Cerebellar nuclear complex (tissue), 1 donor: ENCODE measurements at regions not wholly inside any gene's neighbourhood (a gene's known extent, or its start where the extent isn't known, plus 50 kb on each side); places are given as distances from the start of the nearest gene placed in this dataset.
"Not testable (repeated sequence)": the region's sequence is repeated elsewhere in the genome, so short reads cannot be mapped to it uniquely, and the experiment has no call there.

Experiments used
- DNase-seq, 2 experiments: peaks; one replicate each; lab custom pipeline; 2025; lab: John Stamatoyannopoulos, UW

DNA sequence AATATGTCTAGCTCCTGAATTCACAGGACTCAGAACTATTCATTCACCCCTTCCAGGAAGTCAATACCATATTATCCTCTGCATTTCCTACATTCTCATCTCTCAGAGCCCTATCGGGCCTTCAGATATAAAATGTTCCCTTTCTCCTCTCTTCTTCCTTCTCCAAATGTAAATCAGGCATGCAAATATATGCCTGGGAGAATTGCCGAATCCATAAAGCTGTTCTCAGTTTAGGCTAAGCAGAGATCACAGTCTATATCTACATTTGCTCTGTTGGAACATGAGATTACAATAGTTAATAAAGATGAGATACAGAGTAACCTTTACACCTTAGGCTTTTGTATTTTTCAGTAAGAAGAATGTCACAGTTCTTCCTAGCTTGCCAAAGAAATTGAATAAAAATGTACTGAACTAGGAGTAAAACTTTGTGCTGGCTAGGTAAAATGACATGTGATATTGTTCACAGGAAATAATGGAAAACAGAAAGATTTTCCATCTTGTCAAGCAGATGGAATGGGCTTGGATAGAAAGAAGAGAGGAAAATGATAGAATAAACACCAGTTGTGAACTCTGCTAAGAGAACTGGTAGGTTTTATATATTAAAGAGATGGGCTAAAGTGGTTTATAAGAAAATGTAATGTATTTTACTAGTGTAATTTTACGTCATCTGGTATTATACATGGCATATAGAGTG, 161.5 kb downstream of the NRIP1 start:
- DNase-seq, result no peak

GRCh38 chr21:14901482-14901958, 163.3 kb downstream of the NRIP1 start:
- no peak for DNase-seq

- no peak for DNase-seq
Measured at GRCh38 chr21:14900611-14901010, 164.2 kb downstream of the NRIP1 start.

DNA sequence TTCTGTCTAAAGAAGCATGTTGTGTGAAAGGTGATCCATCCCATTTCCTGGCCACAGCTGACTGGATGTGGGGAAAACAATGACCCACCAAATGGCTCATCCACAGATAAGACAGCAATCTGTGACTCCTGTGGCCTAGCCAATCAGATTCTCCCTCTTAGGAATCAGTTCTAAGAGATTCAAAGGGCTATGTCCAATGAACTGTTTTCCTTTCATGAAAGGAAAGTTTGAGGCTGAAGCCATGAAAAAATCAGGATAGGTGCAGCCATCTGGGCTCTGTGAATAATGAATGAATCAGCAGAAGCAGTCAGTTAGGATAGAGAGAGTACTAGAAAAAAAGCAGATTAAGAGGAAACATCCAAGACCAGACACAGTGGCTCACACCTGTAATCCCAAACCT, 164.7 kb downstream of the NRIP1 start:
- no peak for DNase-seq

DNA sequence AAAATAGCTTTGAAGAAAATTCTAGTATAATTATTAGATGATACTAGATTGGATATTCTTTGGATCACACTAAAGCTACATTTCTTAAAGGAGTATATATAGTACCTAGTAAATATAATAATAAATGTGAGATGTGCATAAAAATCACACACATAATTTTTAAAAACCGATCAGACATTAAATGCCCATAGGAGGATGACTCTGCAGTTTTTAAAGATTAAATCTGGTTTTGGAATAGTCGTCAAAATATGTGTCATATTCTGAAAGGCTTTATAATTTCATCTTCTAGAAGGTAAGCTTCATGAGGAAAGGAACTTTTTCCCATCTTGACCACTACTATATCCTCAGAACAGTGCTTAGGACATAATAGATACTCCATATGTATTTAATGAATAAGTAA, 169.0 kb downstream of the NRIP1 start:
- no peak for DNase-seq

DNA sequence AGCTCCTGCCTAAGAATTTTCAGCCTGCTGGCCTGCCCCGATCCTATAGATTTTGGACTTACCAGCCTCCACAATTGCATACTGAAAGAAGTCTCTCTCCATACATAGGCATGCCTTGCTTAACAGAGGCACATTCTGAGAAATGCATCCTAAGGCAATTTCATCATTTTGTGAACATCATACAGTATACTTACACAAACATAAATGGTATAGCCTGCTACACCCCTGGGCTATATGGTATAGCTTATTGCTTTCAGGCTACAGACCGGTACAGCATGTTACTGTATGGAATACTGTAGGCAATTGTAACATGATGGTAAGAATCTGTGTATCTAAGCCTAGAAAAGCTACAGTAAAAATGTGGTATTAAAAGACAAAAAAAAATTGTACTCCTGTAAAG, 174.7 kb downstream of the NRIP1 start:
- no peak for DNase-seq

DNA sequence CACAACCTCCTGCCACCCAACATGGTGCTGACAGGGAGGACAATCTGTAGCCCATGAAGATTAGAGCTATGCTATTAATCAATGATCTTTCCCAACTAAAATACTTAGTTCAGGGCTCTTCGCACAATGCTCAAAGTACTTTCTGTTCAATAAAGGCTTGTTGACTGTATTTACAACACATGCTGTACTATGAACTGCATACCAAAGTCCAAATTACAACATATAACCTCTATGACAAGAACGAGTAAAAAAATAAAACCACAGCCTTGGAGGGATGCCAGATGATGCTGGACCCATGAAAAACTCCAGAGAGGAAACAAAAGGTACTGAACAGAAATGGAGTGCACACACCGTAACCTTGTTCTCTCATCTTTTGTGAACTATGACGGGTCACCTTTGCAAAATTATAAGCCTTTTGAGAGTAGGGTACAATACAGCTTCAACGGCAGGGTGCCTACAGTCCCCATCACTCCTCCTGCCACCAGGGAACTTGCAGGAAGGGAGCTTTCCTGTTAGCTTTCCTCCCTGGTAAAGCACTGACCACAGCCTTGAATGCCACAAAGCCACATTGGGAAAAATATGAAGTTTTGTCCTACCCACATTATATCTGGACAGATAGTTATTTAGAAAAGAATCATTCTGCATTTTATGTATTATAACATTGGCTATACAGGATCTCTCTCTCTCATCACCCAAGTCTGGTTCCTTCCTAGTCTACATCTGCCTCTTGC, 175.6 kb downstream of the NRIP1 start:
- DNase-seq, result no peak

GRCh38 chr21:14888202-14888601, 176.6 kb downstream of the NRIP1 start:
- no peak for DNase-seq

GRCh38 chr21:14886001-14886400, 178.8 kb downstream of the NRIP1 start:
- peak in 1 of 2 experiments; percentile 27 for DNase-seq

DNA sequence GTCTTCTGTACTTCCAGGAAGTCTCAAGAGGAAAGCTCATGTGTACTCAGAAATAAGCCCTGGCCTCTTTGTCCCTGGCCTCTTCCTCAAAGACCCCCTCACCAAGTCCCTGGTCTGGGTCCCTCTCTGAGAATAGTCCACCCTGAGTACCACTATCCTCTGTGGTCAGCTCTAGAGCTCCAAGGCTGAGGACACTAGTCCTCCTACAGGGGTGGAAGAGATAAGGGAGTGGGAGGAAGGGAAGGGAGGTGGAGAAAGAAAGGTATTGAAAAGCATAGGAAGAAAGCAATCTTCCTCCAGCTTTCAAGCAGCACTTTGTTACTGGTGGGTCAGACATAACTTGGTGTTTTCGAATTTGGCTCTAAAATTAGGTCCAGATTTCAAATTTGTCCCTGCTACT, 181.4 kb downstream of the NRIP1 start:
- no peak for DNase-seq

DNA sequence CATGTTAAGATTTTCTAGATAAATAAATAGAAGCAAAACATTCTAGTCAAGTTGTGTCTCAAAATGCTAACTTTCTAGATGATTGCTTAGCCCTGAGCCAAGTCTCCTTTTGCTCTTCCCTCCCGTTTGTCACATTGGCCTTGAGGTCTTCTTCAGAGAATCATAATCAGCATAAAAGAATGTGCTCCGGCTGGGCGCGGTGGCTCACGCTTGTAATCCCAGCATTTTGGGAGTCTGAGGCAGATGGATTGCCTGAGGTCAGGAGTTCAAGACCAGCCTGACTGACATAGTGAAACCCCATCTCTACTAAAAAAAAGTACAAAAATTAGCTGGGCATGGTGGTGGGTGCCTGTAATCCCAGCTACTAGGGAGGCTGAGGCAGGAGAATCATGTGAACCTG, 182.3 kb downstream of the NRIP1 start:
- DNase-seq, result not testable (repeated sequence)

GRCh38 chr21:14881863-14882499, 182.8 kb downstream of the NRIP1 start:
- no peak for DNase-seq

DNA sequence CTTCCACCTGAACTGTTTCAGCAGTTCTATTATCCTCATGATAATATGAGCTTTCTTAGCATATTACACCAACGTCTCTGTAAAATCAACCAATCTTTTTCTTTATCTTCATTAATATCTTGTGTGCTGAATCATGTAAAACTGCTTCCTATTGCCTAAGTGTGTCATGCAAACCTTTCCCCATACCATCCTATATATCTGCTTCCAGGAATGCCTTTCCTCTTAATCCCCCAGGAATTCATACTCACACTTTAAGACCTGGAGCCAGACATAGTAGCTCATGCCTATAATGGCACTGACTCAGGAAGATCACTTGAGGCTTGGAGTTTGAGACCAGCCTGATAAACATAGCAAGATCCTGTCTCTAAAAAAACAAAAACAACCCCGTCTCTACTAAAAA, 183.9 kb downstream of the NRIP1 start:
- DNase-seq, result no peak

DNA sequence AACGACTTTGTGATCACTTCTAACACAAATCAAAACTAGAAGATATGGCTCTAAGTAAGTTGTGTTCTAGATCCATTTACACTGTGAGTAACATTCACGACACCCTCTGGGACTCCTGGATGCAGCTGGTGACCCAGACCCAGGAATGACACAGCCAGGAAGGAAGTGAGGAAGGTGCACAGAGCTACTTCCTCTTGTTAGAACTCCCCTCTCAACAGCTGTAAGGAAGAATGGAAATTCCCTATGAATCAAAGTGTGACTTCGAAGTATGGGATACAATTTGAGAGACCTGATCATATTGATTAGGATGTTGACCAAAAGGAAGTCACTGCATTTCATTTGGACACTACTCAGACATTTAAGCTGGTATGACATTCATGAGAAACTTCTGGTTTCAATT, 185.3 kb downstream of the NRIP1 start:
- no peak for DNase-seq

DNA sequence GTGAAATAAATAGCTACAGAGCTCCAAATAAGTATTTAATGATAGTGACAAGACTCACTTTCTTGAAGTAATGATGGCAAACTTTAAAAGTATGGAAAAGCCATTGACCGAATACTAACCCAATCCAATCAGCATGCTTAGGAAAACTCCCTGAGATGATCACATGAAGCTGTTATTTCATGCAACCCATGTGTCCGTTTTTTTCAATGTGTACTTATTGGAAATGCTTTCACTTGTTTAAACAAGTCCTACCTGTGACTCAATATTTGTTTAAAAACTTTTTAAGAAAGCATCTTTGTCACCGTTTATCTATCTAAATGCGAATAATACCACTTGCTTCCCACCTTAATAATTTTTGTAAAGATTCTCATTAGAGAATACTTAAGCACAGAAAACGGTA, 185.8 kb downstream of the NRIP1 start:
- no peak for DNase-seq

GRCh38 chr21:14877581-14878228, 187.1 kb downstream of the NRIP1 start:
- no peak for DNase-seq

GRCh38 chr21:14876524-14876840, 188.3 kb downstream of the NRIP1 start:
- DNase-seq, result no peak

DNA sequence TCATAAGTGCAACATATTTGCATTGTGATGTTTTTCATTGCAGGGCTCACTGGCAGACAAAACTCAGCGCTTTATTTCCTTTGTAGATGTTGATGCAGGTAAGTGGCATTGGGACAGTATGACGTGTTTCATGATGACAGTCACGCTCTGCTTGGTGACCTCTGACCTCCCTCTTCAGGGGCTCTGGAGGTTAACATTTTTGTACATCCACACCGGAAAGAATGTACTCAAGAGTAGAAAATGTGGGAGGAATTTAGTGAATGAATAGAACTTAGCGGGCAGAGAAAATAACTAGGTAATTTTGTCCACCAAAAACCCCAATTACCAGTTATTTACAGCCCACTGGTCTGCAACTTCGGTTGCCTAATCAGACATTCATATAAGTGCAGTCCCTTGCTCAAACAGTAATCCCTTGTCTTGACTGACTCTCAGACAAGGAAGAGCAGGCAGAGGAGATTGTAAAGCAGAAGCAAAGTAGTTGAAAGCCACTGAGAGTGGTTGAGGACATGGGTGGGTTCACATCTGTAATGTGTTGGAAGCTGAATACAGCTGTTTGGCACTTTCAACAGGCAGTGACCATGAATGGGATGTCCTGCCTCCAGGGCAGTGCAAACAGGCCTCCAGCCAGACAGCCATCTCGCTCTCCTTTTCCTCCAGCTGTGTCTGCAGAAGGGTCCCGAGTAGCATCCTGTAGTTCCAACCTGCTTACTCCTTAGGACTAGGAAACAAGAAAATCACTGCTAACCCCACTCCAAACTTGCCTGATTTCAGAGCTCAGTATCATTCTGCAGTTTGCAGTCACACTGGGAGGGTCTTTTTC, 188.9 kb downstream of the NRIP1 start:
- no peak for DNase-seq

DNA sequence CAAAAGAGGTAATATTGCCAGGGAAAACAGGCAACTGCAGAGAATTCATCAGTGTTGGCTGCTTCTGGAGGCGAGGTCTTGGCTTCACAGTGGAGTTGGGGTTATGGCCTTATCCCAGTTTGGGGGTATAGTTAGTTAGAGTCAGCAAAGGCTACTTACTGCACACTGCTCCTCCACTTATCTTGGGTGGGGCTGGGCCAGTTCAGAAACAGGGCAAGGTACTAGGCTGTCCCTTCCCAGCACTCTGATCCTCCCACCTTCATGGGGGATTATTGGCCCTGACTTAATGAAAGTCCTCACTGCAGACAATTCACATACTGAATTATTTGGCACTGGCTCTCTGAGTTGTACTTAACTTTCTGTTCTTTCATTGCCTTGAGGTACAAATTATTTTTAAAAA, 189.6 kb downstream of the NRIP1 start:
- DNase-seq, result no peak

DNA sequence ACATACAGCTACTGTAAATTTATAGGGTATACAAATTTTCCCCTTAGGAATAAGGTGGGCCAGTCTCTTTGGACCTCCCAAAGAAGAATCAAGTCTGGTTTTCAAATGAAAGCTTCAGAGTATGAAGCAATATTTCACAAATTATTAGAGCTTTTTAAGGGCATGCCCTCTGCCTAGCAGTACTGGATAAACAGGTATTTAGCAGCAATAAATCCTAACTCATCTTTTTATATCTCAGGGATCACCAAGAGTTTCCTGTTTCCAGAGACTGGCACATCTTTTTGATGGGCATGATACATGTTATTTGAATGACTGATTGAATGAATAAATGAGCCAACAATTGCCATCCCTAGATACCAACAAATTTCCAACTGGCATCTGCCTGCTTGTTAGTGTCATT, 190.4 kb downstream of the NRIP1 start:
- no peak for DNase-seq

GRCh38 chr21:14871861-14872260, 192.9 kb downstream of the NRIP1 start:
- no peak for DNase-seq

- no peak for DNase-seq
Measured at GRCh38 chr21:14870853-14871149, 194.0 kb downstream of the NRIP1 start.
